H1 (cell line): ENCODE measurements at regions not wholly inside any gene's neighbourhood (a gene's known extent, or its start where the extent isn't known, plus 50 kb on each side); places are given as distances from the start of the nearest gene placed in this dataset.

ENCODE experiments used
- CTCF ChIA-PET: fragments of 300-600 bp; sonication (Branson Sonifier 250); formaldehyde crosslinking; loops from one replicate; lab custom pipeline; 2021; ENCODE audit not compliant: partially characterized antibody; lab: Charles Lee
- POLR2A ChIA-PET: fragments of 300-600 bp; sonication (Branson Sonifier 250); formaldehyde crosslinking; loops from one replicate; lab custom pipeline; 2021; ENCODE audit warnings: inconsistent platforms; ENCODE audit not compliant: partially characterized antibody; lab: Charles Lee
- DNase-seq, 2 experiments: peaks; one replicate each; pipeline versions ENCODE4 v3.0.0 to v3.0.0-alpha.2; 2010 to 2022; ENCODE audit warnings: low spot score in 2 of 2, low read depth in 1 of 2, mixed read lengths in 1 of 2
- FAIRE-seq: peaks from 2 replicates; lab custom pipeline; 2011; peaks lifted over from hg19 to GRCh38; lab: Jason Lieb, UNC
- H2AFZ ChIP-seq: 2 replicates; pipeline ENCODE4 v1.8.1; 2012; ENCODE audit warnings: low read length, inconsistent platforms
- H2AK5ac ChIP-seq: 2 replicates; pipeline ENCODE4 v1.6.1; 2013; ENCODE audit warnings: low read depth, low read length
- H2BK120ac ChIP-seq: replicated peaks from 2 replicates; pipeline ENCODE3; 2013; ENCODE audit warnings: low read depth, low read length, inconsistent platforms
- H2BK12ac ChIP-seq: 2 replicates; pipeline ENCODE4 v1.6.1; 2013; ENCODE audit warnings: low read depth, low read length
- H2BK15ac ChIP-seq: 2 replicates; pipeline ENCODE4 v1.6.1; 2013; ENCODE audit warnings: low read length
- H2BK20ac ChIP-seq: 2 replicates; pipeline ENCODE4 v1.6.1; 2013; ENCODE audit warnings: low read length
- H2BK5ac ChIP-seq: 2 replicates; pipeline ENCODE4 v1.6.1; 2013; ENCODE audit warnings: low read depth, low read length
- H3K14ac ChIP-seq: 2 replicates; pipeline ENCODE4 v1.6.1; 2013; ENCODE audit warnings: inconsistent platforms; ENCODE audit not compliant: insufficient read length
- H3K18ac ChIP-seq: 2 replicates; pipeline ENCODE4 v1.6.1; 2013; ENCODE audit warnings: low read length; ENCODE audit errors: extremely low read depth
- H3K23ac ChIP-seq: 2 replicates; pipeline ENCODE4 v1.6.1; 2013; ENCODE audit warnings: inconsistent platforms; ENCODE audit not compliant: insufficient read length
- H3K23me2 ChIP-seq: 2 replicates; pipeline ENCODE4 v1.6.1; 2013; ENCODE audit warnings: low read depth, low read length
- H3K27ac ChIP-seq: 2 replicates; pipeline ENCODE4 v1.6.1; 2011; ENCODE audit warnings: low read depth, low read length, inconsistent platforms
- H3K27me3 ChIP-seq, 4 experiments: replicated peaks in 1 of 4; 1 replicate in 1 of 4; 2 replicates in 3 of 4; pipeline versions ENCODE4 v1.6.1 to v1.8.1; 2011 to 2013; ENCODE audit warnings: low read length in 3 of 4, mild to moderate bottlenecking in 3 of 4, inconsistent platforms in 2 of 4, mixed read lengths in 2 of 4, moderate library complexity in 1 of 4; ENCODE audit not compliant: control insufficient read depth in 3 of 4, insufficient read depth in 3 of 4; ENCODE audit errors: extremely low read depth in 1 of 4
- H3K36me3 ChIP-seq, 4 experiments: 2 replicates each; pipeline versions ENCODE4 v1.6.1 to v1.8.1; 2011 to 2013; ENCODE audit warnings: mild to moderate bottlenecking in 4 of 4, low read length in 3 of 4, moderate library complexity in 2 of 4, control low read depth in 1 of 4, inconsistent platforms in 1 of 4; ENCODE audit not compliant: insufficient read depth in 4 of 4, control insufficient read depth in 2 of 4
- H3K4ac ChIP-seq: replicated peaks from 2 replicates; pipeline ENCODE3; 2013; ENCODE audit warnings: low read length, low read depth, mixed read lengths, inconsistent platforms; ENCODE audit not compliant: insufficient read length
- H3K4me1 ChIP-seq, 4 experiments: replicated peaks in 1 of 4; 1 replicate in 1 of 4; 2 replicates in 3 of 4; pipeline versions ENCODE4 v1.6.1 to v1.8.1; 2011 to 2013; ENCODE audit warnings: low read length in 3 of 4, inconsistent platforms in 2 of 4, mixed read lengths in 1 of 4; ENCODE audit not compliant: insufficient read depth in 4 of 4, control insufficient read depth in 3 of 4
- H3K4me2 ChIP-seq, 2 experiments: 2 replicates each; pipeline versions ENCODE4 v1.6.1 to v1.8.1; 2011 to 2013; ENCODE audit warnings: low read depth in 2 of 2, low read length in 2 of 2, control low read depth in 1 of 2, inconsistent platforms in 1 of 2, mild to moderate bottlenecking in 1 of 2; ENCODE audit not compliant: insufficient read depth in 1 of 2
- H3K4me3 ChIP-seq, 4 experiments: fragments of 200-600, 300-600 bp in 1 of 4; sonication (generic), shearing (Covaris generic), sonication (Bioruptor Twin) in 1 of 4; 2 replicates each; pipeline versions ENCODE4 v1.5.1 to v1.8.1; 2011 to 2016; ENCODE audit warnings: low read length in 4 of 4, low read depth in 3 of 4, control low read depth in 2 of 4, inconsistent platforms in 2 of 4, mild to moderate bottlenecking in 2 of 4, mixed read lengths in 1 of 4, moderate library complexity in 1 of 4; ENCODE audit not compliant: insufficient read depth in 2 of 4; ENCODE audit errors: extremely low read depth in 1 of 4
- H3K56ac ChIP-seq: replicated peaks from 2 replicates; pipeline ENCODE3; 2013; ENCODE audit warnings: low read depth, mild to moderate bottlenecking, mixed read lengths, low read length, inconsistent platforms; ENCODE audit not compliant: insufficient read length
- H3K79me1 ChIP-seq: 2 replicates; pipeline ENCODE4 v1.6.1; 2013; ENCODE audit warnings: low read depth, low read length, control low read depth
- H3K79me2 ChIP-seq, 2 experiments: 2 replicates each; pipeline versions ENCODE4 v1.6.1 to v1.8.1; 2012 to 2013; ENCODE audit warnings: low read length in 2 of 2, mild to moderate bottlenecking in 2 of 2, inconsistent platforms in 1 of 2; ENCODE audit not compliant: insufficient read depth in 2 of 2, control insufficient read depth in 1 of 2
- H3K9ac ChIP-seq, 4 experiments: replicated peaks in 1 of 4; 1 replicate in 1 of 4; 2 replicates in 3 of 4; pipeline versions ENCODE4 v1.6.1 to v1.8.1; 2011 to 2013; ENCODE audit warnings: low read depth in 3 of 4, low read length in 3 of 4, control low read depth in 2 of 4, mild to moderate bottlenecking in 2 of 4, moderate library complexity in 2 of 4, inconsistent platforms in 1 of 4; ENCODE audit errors: extremely low read depth in 1 of 4
- H3K9me3 ChIP-seq, 2 experiments: 2 replicates each; pipeline versions ENCODE4 v1.6.1 to v1.8.1; 2012 to 2013; ENCODE audit warnings: mild to moderate bottlenecking in 2 of 2, moderate library complexity in 2 of 2, control low read depth in 1 of 2, inconsistent platforms in 1 of 2, low read depth in 1 of 2, low read length in 1 of 2, mixed read lengths in 1 of 2; ENCODE audit not compliant: insufficient read depth in 2 of 2
- H4K20me1 ChIP-seq, 2 experiments: replicated peaks in 1 of 2; 2 replicates each; pipeline versions ENCODE3 to v1.8.1; 2011 to 2013; ENCODE audit warnings: inconsistent platforms in 2 of 2, low read length in 2 of 2, mild to moderate bottlenecking in 1 of 2; ENCODE audit not compliant: insufficient read depth in 2 of 2, control insufficient read depth in 1 of 2
- H4K5ac ChIP-seq: 2 replicates; pipeline ENCODE4 v1.6.1; 2013; ENCODE audit warnings: low read length, low read depth, mixed read lengths, inconsistent platforms; ENCODE audit not compliant: insufficient read length
- H4K8ac ChIP-seq: 2 replicates; pipeline ENCODE4 v1.8.0; 2013; ENCODE audit warnings: mild to moderate bottlenecking, moderate library complexity, low read length, inconsistent platforms; ENCODE audit not compliant: insufficient read depth; ENCODE audit errors: extremely low read depth
- H4K91ac ChIP-seq: replicated peaks from 2 replicates; pipeline ENCODE3; 2013; ENCODE audit warnings: low read length, mixed read lengths, inconsistent platforms; ENCODE audit not compliant: insufficient read length
- BCL11A ChIP-seq, 2 experiments: IDR thresholded peaks; one replicate each; pipeline ENCODE4 v1.6.1; 2011; ENCODE audit warnings: low read depth in 2 of 2, low read length in 2 of 2, mild to moderate bottlenecking in 2 of 2
- CBX8 ChIP-seq: fragments of 300-800, 300-1000 bp; sonication (generic); IDR thresholded peaks from 2 replicates; pipeline ENCODE4 v1.7.1; 2016; ENCODE audit warnings: low read depth, low read length, borderline replicate concordance
- CHD2 ChIP-seq: IDR thresholded peaks from 2 replicates; pipeline ENCODE4 v1.6.1; 2012; ENCODE audit warnings: low read length, improper control_type of control experiment
- HDAC2 ChIP-seq, 2 experiments: fragments of 300-600 bp in 1 of 2; sonication (generic) in 1 of 2; IDR thresholded peaks; 2 replicates each; pipeline ENCODE4 v1.6.1; 2011 to 2012; ENCODE audit warnings: low read depth in 2 of 2, low read length in 2 of 2, mild to moderate bottlenecking in 2 of 2, moderate library complexity in 2 of 2, borderline replicate concordance in 1 of 2, inconsistent platforms in 1 of 2
- JUN ChIP-seq: IDR thresholded peaks from 2 replicates; pipeline ENCODE4 v1.6.1; 2011; ENCODE audit warnings: low read depth, mild to moderate bottlenecking, improper control_type of control experiment, low read length
- POU5F1 ChIP-seq: IDR thresholded peaks from 2 replicates; pipeline ENCODE4 v1.6.1; 2011; ENCODE audit warnings: low read depth, mild to moderate bottlenecking, low read length, moderate library complexity
- SAP30 ChIP-seq: fragments of 300-600 bp; sonication (generic); IDR thresholded peaks from 2 replicates; pipeline ENCODE4 v1.7.1; 2012; ENCODE audit warnings: low read length, moderate library complexity, mild to moderate bottlenecking, inconsistent platforms; ENCODE audit not compliant: insufficient read depth, insufficient replicate concordance
- TF ChIP-seq, protein P1 (sequence below): IDR thresholded peaks from 2 replicates; pipeline ENCODE4 v1.6.1; 2012; ENCODE audit warnings: inconsistent platforms
- TF ChIP-seq, protein P2 (sequence below): IDR thresholded peaks from 2 replicates; pipeline ENCODE4 v1.6.1; 2011; ENCODE audit warnings: low read depth, mild to moderate bottlenecking, low read length; ENCODE audit not compliant: insufficient read depth

DNA sequence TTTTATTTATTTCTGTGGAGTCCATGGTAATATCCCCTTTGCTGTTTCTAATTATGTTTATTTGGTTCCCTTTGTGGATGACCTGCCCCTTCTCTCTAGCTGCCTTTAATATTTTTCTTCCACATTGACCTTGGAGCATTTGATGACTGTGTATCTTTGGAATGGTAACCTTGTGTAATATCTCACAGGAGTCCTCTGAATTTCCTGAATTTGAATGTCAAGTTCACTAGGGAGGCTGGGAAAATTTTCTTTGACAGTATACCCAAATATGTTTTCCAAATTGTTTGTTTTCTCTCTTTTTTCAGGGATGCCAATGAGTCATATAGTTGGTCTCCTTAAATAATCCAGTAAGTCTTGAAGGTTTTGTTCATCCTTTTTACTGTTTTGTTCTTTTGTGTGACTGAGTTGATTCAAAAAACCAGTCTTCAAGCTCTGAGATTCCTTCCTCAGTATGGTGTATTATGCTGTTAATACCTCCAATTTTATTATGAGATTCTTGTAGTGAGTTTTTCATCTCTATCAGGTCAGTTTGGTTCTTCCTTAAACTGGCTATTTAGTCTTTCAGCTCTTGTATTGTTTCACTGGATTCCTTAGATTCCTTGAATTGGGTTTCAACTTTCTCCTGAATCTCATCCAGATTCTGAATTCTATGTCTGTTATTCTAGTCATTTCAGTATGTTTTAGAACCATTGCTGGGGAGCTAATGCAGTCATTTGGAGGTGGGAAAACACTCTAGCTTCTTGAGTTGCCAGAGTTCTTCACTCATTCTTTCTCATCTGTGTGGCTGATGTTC lies 349.0 kb upstream of the TARS1 start:
- Histone ChIP-seq H4K8ac (no peak overlapping the region), H2AK5ac (no peak overlapping the region), H3K23me2 (no peaks in the 10 kb centered on the region), H4K5ac (no peak overlapping the region), H3K4me1 (peaks cover 0 to 4% (median 0%) of the 10 kb centered on the region in 4 experiments; a peak in 1 of 7 replicates), H2AFZ (0 out of 2 replicates have a peak overlapping the region, but pooled peaks have one; percentile 18), H4K20me1 (no peaks in the 10 kb centered on the region), H3K27ac (no peak overlapping the region), H4K91ac (no peak overlapping the region), H3K23ac (no peak overlapping the region), H3K18ac (no peak overlapping the region), H3K9me3 (no peaks in the 10 kb centered on the region), H2BK5ac (no peak overlapping the region), H3K36me3 (no peaks in the 10 kb centered on the region), H3K4me2 (no peak overlapping the region), H3K79me2 (no peaks in the 10 kb centered on the region), H3K4ac (no peak overlapping the region), H2BK12ac (no peak overlapping the region), H3K27me3 (no peaks in the 10 kb centered on the region), H2BK120ac (no peak overlapping the region), H2BK15ac (no peak overlapping the region), H3K14ac (no peak overlapping the region), H3K56ac (no peak overlapping the region), H3K4me3 (no peak overlapping the region), H2BK20ac (no peak overlapping the region), H3K9ac (no peak overlapping the region), H3K79me1 (no peaks in the 10 kb centered on the region; the same call in 1 of the 2 replicates)
- ChIA-PET POLR2A (no interaction called here), CTCF (interaction anchor here (0.6 to 0.8 kb wide), 2 partner anchors 347 to 533 kb away, joined by 3 read pairs; no protein-coding TSS in a partner anchor)
- DNase-seq = no peak
- TF ChIP-seq HDAC2 (IDR thresholded peaks at IDR 0.05; ENCODE audit: borderline replicate concordance in 1 of 2, low read depth in 2 of 2, low read length in 2 of 2) (no peak), CHD2 (no peak), SAP30 (no peak), CBX8 (no peak), JUN (no peak), POU5F1 (no peak), BCL11A (IDR thresholded peaks at IDR 0.05; ENCODE audit: low read depth in 2 of 2, low read length in 2 of 2) (no peak)
- TF ChIP-seq, protein P1, sequence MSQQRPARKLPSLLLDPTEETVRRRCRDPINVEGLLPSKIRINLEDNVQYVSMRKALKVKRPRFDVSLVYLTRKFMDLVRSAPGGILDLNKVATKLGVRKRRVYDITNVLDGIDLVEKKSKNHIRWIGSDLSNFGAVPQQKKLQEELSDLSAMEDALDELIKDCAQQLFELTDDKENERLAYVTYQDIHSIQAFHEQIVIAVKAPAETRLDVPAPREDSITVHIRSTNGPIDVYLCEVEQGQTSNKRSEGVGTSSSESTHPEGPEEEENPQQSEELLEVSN = no peak
- TF ChIP-seq, protein P2, sequence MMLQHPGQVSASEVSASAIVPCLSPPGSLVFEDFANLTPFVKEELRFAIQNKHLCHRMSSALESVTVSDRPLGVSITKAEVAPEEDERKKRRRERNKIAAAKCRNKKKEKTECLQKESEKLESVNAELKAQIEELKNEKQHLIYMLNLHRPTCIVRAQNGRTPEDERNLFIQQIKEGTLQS = no peak
- FAIRE-seq = no peak
